Esophagus muscularis mucosa (tissue), 4 donors: ENCODE measurements at regions not wholly inside any gene's neighbourhood (a gene's known extent, or its start where the extent isn't known, plus 50 kb on each side); places are given as distances from the start of the nearest gene placed in this dataset.

ENCODE experiments used
- DNase-seq: peaks from one replicate; pipeline ENCODE4 v3.0.0-alpha.2; 2017; ENCODE audit errors: extremely low spot score
- H3K27ac ChIP-seq, 4 donors: fragments of 200-600 bp; sonication (generic); replicated peaks in 1 of 4; 1 replicate in 3 of 4; 2 replicates in 1 of 4; pipeline ENCODE4 v1.5.1; 2016 to 2019; ENCODE audit warnings: mild to moderate bottlenecking in 1 of 4
- H3K27me3 ChIP-seq, 4 donors: fragments of 200-600 bp; sonication (generic); one replicate each; pipeline versions ENCODE4 v1.5.1 to v1.6.0; 2016 to 2019
- H3K36me3 ChIP-seq, 4 donors: fragments of 200-600 bp; sonication (generic); one replicate each; pipeline ENCODE4 v1.5.1; 2016 to 2019
- H3K4me1 ChIP-seq, 4 donors: fragments of 200-600 bp; sonication (generic); one replicate each; pipeline ENCODE4 v1.5.1; 2016 to 2019
- H3K4me3 ChIP-seq, 4 donors: fragments of 200-600 bp; sonication (generic); 1 replicate in 2 of 4; 2 replicates in 2 of 4; pipeline ENCODE4 v1.5.1; 2016 to 2019; ENCODE audit warnings: mild to moderate bottlenecking in 4 of 4, moderate library complexity in 1 of 4
- H3K9me3 ChIP-seq, 4 donors: fragments of 200-600 bp; sonication (generic); 1 replicate in 3 of 4; 2 replicates in 1 of 4; pipeline ENCODE4 v1.5.1; 2016 to 2019
- CTCF ChIP-seq, 3 experiments: fragments of 200-600 bp in 2 of 3; fragments of 450-650 bp in 1 of 3; sonication (generic) in 2 of 3; IDR thresholded peaks; one replicate each; pipeline ENCODE4 v1.5.1; 2017 to 2019; ENCODE audit warnings: antibody characterized with exemption in 3 of 3, mild to moderate bottlenecking in 2 of 3, moderate library complexity in 1 of 3
- EP300 ChIP-seq: sonication (generic); formaldehyde crosslinking; IDR thresholded peaks from one replicate; pipeline ENCODE4 v1.6.1; 2017; ENCODE audit warnings: antibody characterized with exemption
- POLR2A ChIP-seq: fragments of 450-650 bp; IDR thresholded peaks from one replicate; pipeline ENCODE4 v1.6.1; 2017; ENCODE audit warnings: antibody characterized with exemption, moderate library complexity, mild to moderate bottlenecking, low read depth
- POLR2AphosphoS5 ChIP-seq, 2 donors: sonication (generic); formaldehyde crosslinking; IDR thresholded peaks; one replicate each; pipeline ENCODE4 v1.6.1; 2017; ENCODE audit warnings: antibody characterized with exemption in 2 of 2
- WGBS: methylation state at CpG from one replicate; pipeline ENCODE4 v1.1.5; 2018; 5-methylcytosine and 5-hydroxymethylcytosine counted together
- intact Hi-C: fragments of 100-400 bp; cut with DNase I; formaldehyde crosslinking; loops from one replicate; pipeline ENCODE4 v1.15.1; 2023

GRCh38 chr6:105626295-105627158 is 223.6 kb upstream of the PREP start:
- no peak for DNase-seq
- Histone ChIP-seq H3K27ac (no peak overlapping the region), H3K27me3 (no peaks in the 10 kb centered on the region), H3K4me1 (peaks cover 0 to 4% (median 0%) of the 10 kb centered on the region in 4 donors), H3K36me3 (no peaks in the 10 kb centered on the region), H3K4me3 (no peak overlapping the region), H3K9me3 (no peaks in the 10 kb centered on the region)
- intact Hi-C loops = no loop called here
- TF ChIP-seq CTCF (IDR thresholded peaks at IDR 0.05) = no peak
- no peak for TF ChIP-seq EP300
- TF ChIP-seq POLR2AphosphoS5 (IDR thresholded peaks at IDR 0.05) = no peak
- TF ChIP-seq POLR2A = no peak
- WGBS = 95% methylated on average over 2 of the region's 2 CpGs

- H3K4me3 ChIP-seq = no peak overlapping the region
- H3K4me1 ChIP-seq = peaks cover 0 to 4% (median 0%) of the 10 kb centered on the region in 4 donors
- no peak for DNase-seq
- intact Hi-C loops = no loop called here
- no peaks in the 10 kb centered on the region for H3K9me3 ChIP-seq
- H3K36me3 ChIP-seq = no peaks in the 10 kb centered on the region
- H3K27me3 ChIP-seq = no peaks in the 10 kb centered on the region
- WGBS = 98% methylated on average over 3 of the region's 3 CpGs
- no peak for TF ChIP-seq EP300
- no peak for TF ChIP-seq CTCF (IDR thresholded peaks at IDR 0.05)
- no peak for TF ChIP-seq POLR2AphosphoS5 (IDR thresholded peaks at IDR 0.05)
- no peak for TF ChIP-seq POLR2A
- no peak overlapping the region for H3K27ac ChIP-seq
These were observed 221.1 kb upstream of the PREP start for GRCh38 chr6:105624021-105624420.

GRCh38 chr6:105622226-105622625 is 219.3 kb upstream of the PREP start:
- Histone ChIP-seq H3K9me3 (no peaks in the 10 kb centered on the region), H3K27me3 (no peaks in the 10 kb centered on the region), H3K36me3 (no peaks in the 10 kb centered on the region), H3K4me1 (no peaks in the 10 kb centered on the region), H3K27ac (no peak overlapping the region), H3K4me3 (no peak overlapping the region)
- DNase-seq = no peak
- 89% methylated on average over 3 of the region's 3 CpGs for WGBS
- intact Hi-C loops = no loop called here
- TF ChIP-seq EP300 (no peak), POLR2AphosphoS5 (IDR thresholded peaks at IDR 0.05) (no peak), CTCF (IDR thresholded peaks at IDR 0.05) (no peak), POLR2A (no peak)

GRCh38 chr6:105621564-105622175 is 218.8 kb upstream of the PREP start:
- no peaks in the 10 kb centered on the region for H3K4me1 ChIP-seq
- no peaks in the 10 kb centered on the region for H3K27me3 ChIP-seq
- 87% methylated on average over 6 of the region's 6 CpGs for WGBS
- no peak overlapping the region for H3K4me3 ChIP-seq
- TF ChIP-seq CTCF (IDR thresholded peaks at IDR 0.05) (no peak), POLR2A (no peak), POLR2AphosphoS5 (IDR thresholded peaks at IDR 0.05) (no peak), EP300 (no peak)
- H3K9me3 ChIP-seq = no peaks in the 10 kb centered on the region
- no peak overlapping the region for H3K27ac ChIP-seq
- H3K36me3 ChIP-seq = no peaks in the 10 kb centered on the region
- intact Hi-C loops = no loop called here
- DNase-seq = no peak
